ENCODE measurements at regions not wholly inside any gene's neighbourhood (a gene's known extent, or its start where the extent isn't known, plus 50 kb on each side); places are given as distances from the start of the nearest gene placed in this dataset.
"Not testable (repeated sequence)": the region's sequence is repeated elsewhere in the genome, so short reads cannot be mapped to it uniquely, and the experiment has no call there.

DNA sequence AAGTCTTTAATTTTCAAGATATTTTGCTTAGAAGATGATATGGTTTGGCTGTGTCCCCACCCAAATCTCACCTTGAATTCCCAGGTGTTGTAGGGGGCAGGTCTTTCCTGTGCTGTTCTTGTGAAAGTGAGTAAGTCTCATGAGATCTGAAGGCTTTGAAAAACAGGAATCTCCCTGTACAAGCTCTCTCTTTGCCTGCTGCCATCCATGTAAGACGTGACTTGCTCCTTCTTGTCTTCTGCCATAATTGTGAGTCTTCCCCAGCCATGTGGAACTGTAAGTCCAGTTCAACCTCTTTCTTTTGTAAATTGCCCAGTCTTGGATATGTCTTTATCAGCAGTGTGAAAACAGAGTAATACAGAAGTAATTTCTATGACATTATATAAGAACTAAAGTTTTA lies 1255.2 kb upstream of the LRRTM3 start:
- TF ChIP-seq, protein P1, sequence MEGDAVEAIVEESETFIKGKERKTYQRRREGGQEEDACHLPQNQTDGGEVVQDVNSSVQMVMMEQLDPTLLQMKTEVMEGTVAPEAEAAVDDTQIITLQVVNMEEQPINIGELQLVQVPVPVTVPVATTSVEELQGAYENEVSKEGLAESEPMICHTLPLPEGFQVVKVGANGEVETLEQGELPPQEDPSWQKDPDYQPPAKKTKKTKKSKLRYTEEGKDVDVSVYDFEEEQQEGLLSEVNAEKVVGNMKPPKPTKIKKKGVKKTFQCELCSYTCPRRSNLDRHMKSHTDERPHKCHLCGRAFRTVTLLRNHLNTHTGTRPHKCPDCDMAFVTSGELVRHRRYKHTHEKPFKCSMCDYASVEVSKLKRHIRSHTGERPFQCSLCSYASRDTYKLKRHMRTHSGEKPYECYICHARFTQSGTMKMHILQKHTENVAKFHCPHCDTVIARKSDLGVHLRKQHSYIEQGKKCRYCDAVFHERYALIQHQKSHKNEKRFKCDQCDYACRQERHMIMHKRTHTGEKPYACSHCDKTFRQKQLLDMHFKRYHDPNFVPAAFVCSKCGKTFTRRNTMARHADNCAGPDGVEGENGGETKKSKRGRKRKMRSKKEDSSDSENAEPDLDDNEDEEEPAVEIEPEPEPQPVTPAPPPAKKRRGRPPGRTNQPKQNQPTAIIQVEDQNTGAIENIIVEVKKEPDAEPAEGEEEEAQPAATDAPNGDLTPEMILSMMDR (IDR thresholded peaks at IDR 0.05): not testable (repeated sequence)
- not testable (repeated sequence) for TF ChIP-seq EP300 (IDR thresholded peaks at IDR 0.05)
